HEK293T (cell line): ENCODE measurements at regions not wholly inside any gene's neighbourhood (a gene's known extent, or its start where the extent isn't known, plus 50 kb on each side); places are given as distances from the start of the nearest gene placed in this dataset.

Experiments
- ARNT ChIP-seq: fragments of 450-650 bp; IDR thresholded peaks from 2 replicates; pipeline ENCODE4 v1.6.1; 2017; ENCODE audit warnings: mild to moderate bottlenecking
- BHLHE40 ChIP-seq: fragments of 450-650 bp; IDR thresholded peaks from 2 replicates; pipeline ENCODE4 v1.6.1; 2016; ENCODE audit warnings: mild to moderate bottlenecking, moderate library complexity, borderline replicate concordance
- ELF4 ChIP-seq: fragments of 450-650 bp; IDR thresholded peaks from 2 replicates; pipeline ENCODE4 v1.6.1; 2017; ENCODE audit warnings: antibody characterized with exemption
- FOXA1 ChIP-seq: fragments of 450-650 bp; IDR thresholded peaks from 2 replicates; pipeline ENCODE4 v1.6.1; 2016; ENCODE audit warnings: mild to moderate bottlenecking
- FOXM1 ChIP-seq: fragments of 450-650 bp; IDR thresholded peaks from 2 replicates; pipeline ENCODE4 v1.6.1; 2017; ENCODE audit warnings: mild to moderate bottlenecking, borderline replicate concordance
- HDGF ChIP-seq: fragments of 450-650 bp; IDR thresholded peaks from 2 replicates; pipeline ENCODE4 v1.6.1; 2017; ENCODE audit warnings: antibody characterized with exemption, borderline replicate concordance
- LEF1 ChIP-seq: fragments of 450-650 bp; IDR thresholded peaks from 2 replicates; pipeline ENCODE4 v1.6.1; 2017; ENCODE audit warnings: mild to moderate bottlenecking, borderline replicate concordance
- NFRKB ChIP-seq: fragments of 450-650 bp; IDR thresholded peaks from 2 replicates; pipeline ENCODE4 v1.6.1; 2016; ENCODE audit warnings: mild to moderate bottlenecking, moderate library complexity
- SP1 ChIP-seq: fragments of 450-650 bp; IDR thresholded peaks from 2 replicates; pipeline ENCODE4 v1.6.1; 2017
- SUZ12 ChIP-seq: fragments of 450-650 bp; IDR thresholded peaks from 2 replicates; pipeline ENCODE4 v1.6.1; 2016; ENCODE audit warnings: mild to moderate bottlenecking
- TARDBP ChIP-seq: fragments of 450-650 bp; IDR thresholded peaks from 2 replicates; pipeline ENCODE4 v1.6.1; 2016
- ZNF384 ChIP-seq: fragments of 450-650 bp; IDR thresholded peaks from 2 replicates; pipeline ENCODE4 v1.6.1; 2016

GRCh38 chr7:69169386-69169785 lies 428.9 kb upstream of the AUTS2 start:
- no peak for TF ChIP-seq HDGF
- TF ChIP-seq FOXM1 = no peak
- TF ChIP-seq ELF4 = no peak
- no peak for TF ChIP-seq ARNT
- TF ChIP-seq LEF1 = no peak
- TF ChIP-seq SUZ12 = no peak
- TF ChIP-seq NFRKB = no peak
- no peak for TF ChIP-seq SP1
- no peak for TF ChIP-seq TARDBP
- TF ChIP-seq BHLHE40 = no peak
- no peak for TF ChIP-seq FOXA1
- no peak for TF ChIP-seq ZNF384
